Cardiac muscle cell (in vitro differentiated cells and primary cell): ENCODE measurements at regions not wholly inside any gene's neighbourhood (a gene's known extent, or its start where the extent isn't known, plus 50 kb on each side); places are given as distances from the start of the nearest gene placed in this dataset.

ENCODE experiments used
- DNase-seq, 2 donors: peaks; one replicate each; pipeline versions ENCODE4 v3.0.0 to v3.0.0-alpha.2; 2010 to 2017; ENCODE audit warnings: low read depth in 1 of 2, low spot score in 1 of 2
- H3K27ac ChIP-seq: fragments of 200-600 bp; sonication (generic); 2 replicates; pipeline ENCODE4 v1.5.1; 2016
- H3K27me3 ChIP-seq: fragments of 200-600 bp; sonication (generic); 2 replicates; pipeline ENCODE4 v1.6.0; 2016; ENCODE audit warnings: control low read depth
- H3K36me3 ChIP-seq: fragments of 200-600 bp; sonication (generic); 2 replicates; pipeline ENCODE4 v1.5.1; 2016; ENCODE audit warnings: control low read depth
- H3K4me1 ChIP-seq: fragments of 200-600 bp; sonication (generic); 2 replicates; pipeline ENCODE4 v1.8.1; 2017; ENCODE audit warnings: low read depth, mild to moderate bottlenecking, mixed run types
- H3K4me3 ChIP-seq: fragments of 200-600 bp; sonication (generic); 2 replicates; pipeline ENCODE4 v1.5.1; 2016; ENCODE audit warnings: mild to moderate bottlenecking
- H3K9me3 ChIP-seq: fragments of 200-600 bp; sonication (generic); 2 replicates; pipeline ENCODE4 v1.5.1; 2017; ENCODE audit warnings: low read depth, mild to moderate bottlenecking, control low read depth
- TF ChIP-seq, protein P1 (sequence below): IDR thresholded peaks from 2 replicates; pipeline ENCODE4 v1.5.1; 2012; ENCODE audit warnings: low read depth, mild to moderate bottlenecking, low read length

DNA sequence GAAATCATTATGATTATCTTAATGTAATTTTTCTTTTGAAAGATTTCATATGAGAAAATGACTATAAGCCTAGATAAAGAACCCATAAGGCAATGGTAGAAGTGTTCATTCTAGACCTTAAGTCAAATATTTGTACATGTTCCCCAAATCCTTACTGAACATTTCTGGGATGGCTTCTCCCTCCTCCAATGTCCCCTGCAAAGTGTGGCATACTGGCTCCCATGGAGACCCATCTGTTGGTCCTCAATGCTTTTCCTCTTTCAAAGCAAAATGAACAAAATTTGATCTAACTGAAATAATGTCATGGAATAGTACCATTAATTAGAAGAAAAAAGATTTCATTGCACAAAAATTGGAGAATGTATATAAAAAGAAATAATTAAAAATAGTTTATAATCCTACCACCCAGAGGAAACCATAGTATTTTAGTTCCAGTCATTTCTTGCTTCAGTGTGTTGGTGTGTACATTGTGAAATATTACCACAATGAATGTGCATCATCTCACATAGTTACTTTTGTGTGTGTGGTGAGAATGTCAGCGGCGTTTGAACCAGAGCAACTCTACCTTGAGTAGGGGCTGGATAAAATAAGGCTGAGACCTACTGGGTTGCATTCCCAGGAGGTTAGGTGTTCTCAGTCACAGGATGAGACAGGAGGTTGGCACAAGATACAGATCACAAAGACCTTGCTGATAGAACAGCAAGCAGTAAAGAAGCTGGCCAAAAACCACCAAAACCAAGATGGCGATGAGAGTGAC, 181.3 kb downstream of the UXS1 start:
- Histone ChIP-seq H3K9me3 (no peaks in the 10 kb centered on the region), H3K27me3 (no peaks in the 10 kb centered on the region), H3K4me1 (no peaks in the 10 kb centered on the region), H3K27ac (no peak overlapping the region), H3K4me3 (no peak overlapping the region), H3K36me3 (no peaks in the 10 kb centered on the region)
- TF ChIP-seq, protein P1, sequence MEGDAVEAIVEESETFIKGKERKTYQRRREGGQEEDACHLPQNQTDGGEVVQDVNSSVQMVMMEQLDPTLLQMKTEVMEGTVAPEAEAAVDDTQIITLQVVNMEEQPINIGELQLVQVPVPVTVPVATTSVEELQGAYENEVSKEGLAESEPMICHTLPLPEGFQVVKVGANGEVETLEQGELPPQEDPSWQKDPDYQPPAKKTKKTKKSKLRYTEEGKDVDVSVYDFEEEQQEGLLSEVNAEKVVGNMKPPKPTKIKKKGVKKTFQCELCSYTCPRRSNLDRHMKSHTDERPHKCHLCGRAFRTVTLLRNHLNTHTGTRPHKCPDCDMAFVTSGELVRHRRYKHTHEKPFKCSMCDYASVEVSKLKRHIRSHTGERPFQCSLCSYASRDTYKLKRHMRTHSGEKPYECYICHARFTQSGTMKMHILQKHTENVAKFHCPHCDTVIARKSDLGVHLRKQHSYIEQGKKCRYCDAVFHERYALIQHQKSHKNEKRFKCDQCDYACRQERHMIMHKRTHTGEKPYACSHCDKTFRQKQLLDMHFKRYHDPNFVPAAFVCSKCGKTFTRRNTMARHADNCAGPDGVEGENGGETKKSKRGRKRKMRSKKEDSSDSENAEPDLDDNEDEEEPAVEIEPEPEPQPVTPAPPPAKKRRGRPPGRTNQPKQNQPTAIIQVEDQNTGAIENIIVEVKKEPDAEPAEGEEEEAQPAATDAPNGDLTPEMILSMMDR: no peak
- DNase-seq: no peak

DNA sequence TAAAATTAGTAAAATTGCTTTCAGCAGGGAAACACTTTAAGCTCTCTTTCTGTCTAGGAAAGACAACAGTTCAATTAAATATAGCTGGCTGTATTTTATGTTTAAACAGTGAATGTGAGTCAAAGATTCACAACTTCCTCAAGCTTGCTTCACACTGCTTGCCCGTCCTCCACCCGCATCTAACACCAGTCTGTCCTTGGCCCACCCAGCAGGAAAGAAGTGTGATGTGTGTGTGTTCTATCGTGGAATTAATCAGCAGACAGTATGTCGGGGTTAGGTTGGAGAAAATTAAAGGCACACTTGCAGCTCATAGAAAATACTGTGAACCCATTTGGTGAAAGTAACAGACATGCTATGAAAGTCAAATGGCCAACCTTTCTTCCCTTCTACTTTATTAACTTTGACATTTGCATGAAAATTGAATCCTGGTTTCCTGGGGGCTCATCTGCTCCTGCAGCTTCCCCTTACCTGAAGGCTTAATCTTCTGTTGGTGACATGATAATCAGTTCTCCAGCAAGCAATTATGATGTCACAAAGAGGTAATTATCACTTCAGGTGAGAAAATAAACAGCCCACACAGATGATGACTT, 182.0 kb downstream of the UXS1 start:
- Histone ChIP-seq H3K27ac (no peak overlapping the region), H3K36me3 (no peaks in the 10 kb centered on the region), H3K9me3 (no peaks in the 10 kb centered on the region), H3K27me3 (no peaks in the 10 kb centered on the region), H3K4me1 (no peaks in the 10 kb centered on the region), H3K4me3 (no peak overlapping the region)
- TF ChIP-seq, protein P1: no peak
- no peak for DNase-seq

DNA sequence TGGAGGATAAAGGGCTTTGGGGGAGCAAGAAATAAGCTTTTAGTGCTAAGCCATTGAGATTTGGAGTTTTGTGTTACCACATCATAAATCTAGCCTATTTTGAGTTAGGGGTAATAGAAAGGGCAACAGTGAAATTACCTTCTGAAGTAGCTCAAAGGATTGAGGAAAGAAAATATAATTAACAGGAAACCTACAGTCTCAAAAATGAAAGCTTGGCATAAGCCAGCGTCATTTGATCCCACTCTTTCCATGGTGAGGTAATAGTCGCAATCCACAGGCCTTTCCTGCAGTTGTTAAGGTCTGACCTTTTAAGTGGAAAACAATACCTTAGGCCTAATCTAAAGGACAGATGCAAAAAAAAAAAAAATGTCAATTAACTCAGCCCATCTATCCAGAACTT, 182.7 kb downstream of the UXS1 start:
- peak in 1 of 2 donors; percentile 15 for DNase-seq
- Histone ChIP-seq H3K9me3 (no peaks in the 10 kb centered on the region), H3K4me3 (no peak overlapping the region), H3K4me1 (no peaks in the 10 kb centered on the region), H3K27ac (no peak overlapping the region), H3K27me3 (no peaks in the 10 kb centered on the region), H3K36me3 (no peaks in the 10 kb centered on the region)
- TF ChIP-seq, protein P1: no peak

DNA sequence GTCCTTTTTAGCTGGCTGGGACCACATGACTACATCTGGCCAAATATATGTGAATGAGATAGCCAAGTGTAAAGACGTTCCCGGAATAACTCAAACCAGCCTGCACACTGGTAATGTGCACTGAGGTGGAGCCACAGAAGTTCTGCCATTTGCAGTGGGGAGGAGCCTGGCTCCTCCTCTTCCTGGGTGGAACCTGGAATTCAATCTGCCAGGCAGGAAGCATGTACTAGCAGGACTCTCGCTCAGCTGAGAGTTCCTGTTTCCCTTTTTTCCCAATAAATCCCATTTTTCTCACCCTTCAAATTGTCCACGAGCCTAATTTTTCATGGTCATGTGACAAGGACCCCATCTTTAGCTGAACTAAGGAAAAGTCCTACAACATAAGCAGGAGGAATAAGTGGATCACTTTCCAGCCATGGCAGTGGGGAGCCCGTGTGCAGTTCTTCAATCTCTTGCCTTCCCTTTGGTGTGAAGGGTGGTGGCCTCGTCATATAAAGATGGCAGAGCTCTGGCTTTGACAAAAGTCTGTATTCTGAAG, 183.2 kb downstream of the UXS1 start:
- H3K9me3 ChIP-seq: no peaks in the 10 kb centered on the region
- DNase-seq: no peak
- no peak overlapping the region for H3K27ac ChIP-seq
- no peaks in the 10 kb centered on the region for H3K36me3 ChIP-seq
- TF ChIP-seq, protein P1: no peak
- H3K4me1 ChIP-seq: no peaks in the 10 kb centered on the region
- H3K4me3 ChIP-seq: no peak overlapping the region
- no peaks in the 10 kb centered on the region for H3K27me3 ChIP-seq

DNA sequence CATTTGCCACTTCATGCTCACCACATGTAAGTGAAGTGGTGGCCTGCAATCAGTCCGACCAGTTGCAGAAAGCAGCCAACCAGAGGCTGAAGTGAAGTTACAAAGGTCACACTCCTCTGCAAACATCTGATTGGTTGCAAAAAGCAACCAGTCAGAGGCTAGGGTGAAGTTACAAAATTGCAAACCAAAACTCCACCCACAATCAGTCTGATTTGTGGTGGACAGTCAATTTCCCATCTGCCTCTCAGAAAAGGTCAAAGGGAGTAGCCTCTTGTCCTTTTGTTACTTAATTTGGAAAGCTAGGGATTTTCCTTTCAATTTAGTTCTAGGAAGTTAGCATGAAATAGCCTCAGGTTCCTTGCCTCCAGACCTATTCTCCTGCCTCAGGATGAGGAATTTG, 185.0 kb downstream of the UXS1 start:
- no peak for DNase-seq
- H3K4me3 ChIP-seq: no peak overlapping the region
- H3K9me3 ChIP-seq: no peaks in the 10 kb centered on the region
- TF ChIP-seq, protein P1: no peak
- no peaks in the 10 kb centered on the region for H3K27me3 ChIP-seq
- H3K36me3 ChIP-seq: no peaks in the 10 kb centered on the region
- H3K27ac ChIP-seq: no peak overlapping the region
- H3K4me1 ChIP-seq: no peaks in the 10 kb centered on the region
